ENCODE measurements at regions not wholly inside any gene's neighbourhood (a gene's known extent, or its start where the extent isn't known, plus 50 kb on each side); places are given as distances from the start of the nearest gene placed in this dataset.

DNA sequence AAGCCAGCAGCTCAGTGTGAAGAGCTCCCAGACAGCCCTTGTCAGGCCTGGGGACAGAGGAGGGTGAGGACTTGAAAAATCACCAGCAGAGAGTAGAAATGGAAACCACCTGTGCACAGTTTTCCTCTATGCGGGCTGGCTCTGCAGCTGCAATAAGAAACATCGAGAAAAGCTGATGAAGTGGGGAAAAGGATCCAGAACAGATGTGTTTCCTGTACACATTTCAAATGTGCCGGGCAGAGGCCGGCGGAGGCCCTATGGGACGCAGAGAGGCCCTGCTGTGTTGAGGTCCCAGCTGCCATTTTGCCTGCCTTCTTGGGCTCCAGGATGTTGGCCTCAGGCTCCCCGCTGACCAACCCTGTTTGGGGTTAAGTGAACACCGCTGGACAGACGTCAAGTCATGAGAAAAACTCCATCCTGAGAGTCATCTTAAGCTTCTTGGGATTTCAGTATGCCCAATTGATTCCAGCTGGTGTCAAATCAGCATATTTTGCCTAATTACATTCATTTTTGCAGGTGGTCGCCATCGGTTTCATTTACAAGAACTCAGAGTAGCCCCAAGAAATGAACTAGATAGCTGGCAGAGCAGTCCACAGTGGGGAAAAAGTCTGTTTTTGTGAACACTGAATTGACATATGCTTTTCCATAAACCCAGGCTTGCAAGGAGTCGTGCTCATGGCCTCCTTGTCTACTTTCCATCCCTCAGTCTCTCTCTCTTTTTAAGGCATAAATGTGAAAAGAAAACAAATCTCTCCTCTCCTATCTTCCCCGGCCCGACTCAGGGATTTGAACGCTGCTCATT is 150.4 kb upstream of the PHACTR3 start:
- TF ChIP-seq POLR2A (IDR thresholded peaks at IDR 0.05) (no peak), CTCF (IDR thresholded peaks at IDR 0.05) (no peak)

All from testis (tissue), 2 donors.